K562 (cell line): ENCODE measurements at regions not wholly inside any gene's neighbourhood (a gene's known extent, or its start where the extent isn't known, plus 50 kb on each side); places are given as distances from the start of the nearest gene placed in this dataset.

ENCODE experiments used
- ATAC-seq: fragments of 200-7000 bp; cut with Tn5 transposase; 3 replicates; pipeline ENCODE4 v1.9.1; 2020; ENCODE audit warnings: moderate library complexity
- BruUV-seq: library from RNA; stranded (reverse); fragments of 400-500 nt; replicated peaks from 2 replicates; lab custom pipeline; 2021; lab: Mats Ljungman, UMichigan
- CTCF ChIA-PET: fragments of 300-600 bp; formaldehyde crosslinking; extraction: SDS; loops from one replicate; lab custom pipeline; 2021; ENCODE audit warnings: low intra/inter-chr PET ratio; lab: Yijun Ruan, JAX
- POLR2A ChIA-PET: fragments of 300-600, 350-650 bp; sonication (Branson Sonifier 250); formaldehyde crosslinking; extraction: SDS; loops from one replicate; lab custom pipeline; 2021; ENCODE audit warnings: antibody characterized with exemption, inconsistent platforms; lab: Yijun Ruan, JAX
- DNase-seq, 4 experiments: peaks; one replicate each; pipeline versions ENCODE4 v3.0.0 to v3.0.0-alpha.2; 2011 to 2018; ENCODE audit warnings: low spot score in 3 of 4, mixed read lengths in 3 of 4; ENCODE audit errors: extremely low read depth in 1 of 4
- FAIRE-seq: peaks from 2 replicates; lab custom pipeline; 2011; peaks lifted over from hg19 to GRCh38; lab: Jason Lieb, UNC
- H2AFZ ChIP-seq: 2 replicates; pipeline ENCODE4 v1.6.0; 2011; ENCODE audit warnings: low read depth, low read length, control low read depth, inconsistent platforms
- H3K27ac ChIP-seq: fragments of 200-600 bp; 3 replicates; pipeline ENCODE4 v1.8.0; 2011; ENCODE audit warnings: low read depth, mild to moderate bottlenecking, control low read depth, inconsistent platforms, low read length, moderate library complexity, mixed read lengths; ENCODE audit errors: extremely low read depth
- H3K27me3 ChIP-seq, 2 experiments: fragments of 300-600 bp in 1 of 2; 2 replicates in 1 of 2; 3 replicates in 1 of 2; pipeline versions ENCODE4 v1.6.0 to v1.8.0; 2011; ENCODE audit warnings: inconsistent platforms in 2 of 2, low read length in 2 of 2, mild to moderate bottlenecking in 1 of 2, mixed read lengths in 1 of 2, moderate library complexity in 1 of 2; ENCODE audit not compliant: control insufficient read depth in 2 of 2, insufficient read depth in 2 of 2
- H3K36me3 ChIP-seq: fragments of 300-600 bp; 3 replicates; pipeline ENCODE4 v1.8.0; 2011; ENCODE audit warnings: mild to moderate bottlenecking, low read length, inconsistent platforms; ENCODE audit not compliant: control insufficient read depth, insufficient read depth
- H3K4me1 ChIP-seq, 2 experiments: fragments of 200-600 bp in 1 of 2; replicated peaks in 1 of 2; 2 replicates in 1 of 2; 3 replicates in 1 of 2; pipeline versions ENCODE4 v1.5.1 to v1.8.0; 2011; ENCODE audit warnings: inconsistent platforms in 2 of 2, low read length in 2 of 2, mild to moderate bottlenecking in 1 of 2, mixed read lengths in 1 of 2, moderate library complexity in 1 of 2; ENCODE audit not compliant: control insufficient read depth in 2 of 2, insufficient read depth in 2 of 2
- H3K4me2 ChIP-seq: 2 replicates; pipeline ENCODE4 v1.6.1; 2011; ENCODE audit warnings: low read length, control low read depth, inconsistent platforms, mixed read lengths; ENCODE audit not compliant: insufficient read depth
- H3K4me3 ChIP-seq: fragments of 200-600 bp; sonication (generic), shearing (Covaris generic); 2 replicates; pipeline ENCODE4 v1.5.1; 2016; ENCODE audit warnings: control low read depth, inconsistent platforms
- H3K79me2 ChIP-seq: fragments of 200-600 bp; 3 replicates; pipeline ENCODE4 v1.8.0; 2011; ENCODE audit warnings: low read length, inconsistent platforms; ENCODE audit not compliant: control insufficient read depth, insufficient read depth
- H3K9ac ChIP-seq, 2 experiments: 2 replicates each; pipeline versions ENCODE4 v1.6.0 to v1.6.1; 2011; ENCODE audit warnings: low read depth in 2 of 2, low read length in 2 of 2, control low read depth in 1 of 2, inconsistent platforms in 1 of 2, mild to moderate bottlenecking in 1 of 2, mixed read lengths in 1 of 2; ENCODE audit not compliant: insufficient read depth in 1 of 2
- H3K9me1 ChIP-seq: one replicate; pipeline ENCODE4 v1.6.0; 2011; ENCODE audit warnings: inconsistent platforms, mild to moderate bottlenecking, low read length, moderate library complexity; ENCODE audit not compliant: control insufficient read depth, insufficient read depth
- H3K9me3 ChIP-seq: replicated peaks from 2 replicates; pipeline ENCODE4 v1.5.1; 2011; ENCODE audit warnings: low read depth, low read length, inconsistent platforms; ENCODE audit not compliant: control insufficient read depth, insufficient read depth
- H4K20me1 ChIP-seq: replicated peaks from 2 replicates; pipeline ENCODE4 v1.6.1; 2011; ENCODE audit warnings: low read length, inconsistent platforms, mixed read lengths; ENCODE audit not compliant: control insufficient read depth, insufficient read depth
- CUX1 ChIP-seq: fragments of 200-800 bp; sonication (Bioruptor generic); IDR thresholded peaks from 2 replicates; pipeline ENCODE4 v1.6.1; 2016; ENCODE audit warnings: missing genetic modification characterization, missing compliant biosample characterization
- KDM2B ChIP-seq: fragments of 250-450 bp; sonication (Bioruptor Pico); IDR thresholded peaks from 2 replicates; pipeline ENCODE4 v1.8.0; 2021; ENCODE audit warnings: mild to moderate bottlenecking, moderate library complexity
- KLF10 ChIP-seq: fragments of 250-450 bp; sonication (Bioruptor Pico); IDR thresholded peaks from 2 replicates; pipeline ENCODE4 v1.6.1; 2021; ENCODE audit warnings: matching md5 sums
- WGBS: fragments of 100-300 bp; shearing (Covaris generic); methylation state at CpG from one replicate; pipeline ENCODE4 v1.1.6; 2016; ENCODE audit warnings: low coverage, mixed read lengths; ENCODE audit not compliant: insufficient coverage; ENCODE audit errors: missing lambda C conversion rate; 5-methylcytosine and 5-hydroxymethylcytosine counted together
- in situ Hi-C: fragments of 300-500 bp; cut with MboI; formaldehyde crosslinking; loops from 4 replicates; pipeline ENCODE4 v1.15.0; 2018; ENCODE audit warnings: inconsistent platforms, mixed read lengths
- intact Hi-C: fragments of 100-400 bp; cut with micrococcal nuclease; formaldehyde crosslinking; loops from 2 replicates; pipeline ENCODE4 v1.14.2; 2022

- TF ChIP-seq CUX1 (CRISPR knock-in tag) = no peak
Observed at GRCh38 chr3:168722091-168722490, 626.4 kb upstream of the GOLIM4 start (continued).

DNA sequence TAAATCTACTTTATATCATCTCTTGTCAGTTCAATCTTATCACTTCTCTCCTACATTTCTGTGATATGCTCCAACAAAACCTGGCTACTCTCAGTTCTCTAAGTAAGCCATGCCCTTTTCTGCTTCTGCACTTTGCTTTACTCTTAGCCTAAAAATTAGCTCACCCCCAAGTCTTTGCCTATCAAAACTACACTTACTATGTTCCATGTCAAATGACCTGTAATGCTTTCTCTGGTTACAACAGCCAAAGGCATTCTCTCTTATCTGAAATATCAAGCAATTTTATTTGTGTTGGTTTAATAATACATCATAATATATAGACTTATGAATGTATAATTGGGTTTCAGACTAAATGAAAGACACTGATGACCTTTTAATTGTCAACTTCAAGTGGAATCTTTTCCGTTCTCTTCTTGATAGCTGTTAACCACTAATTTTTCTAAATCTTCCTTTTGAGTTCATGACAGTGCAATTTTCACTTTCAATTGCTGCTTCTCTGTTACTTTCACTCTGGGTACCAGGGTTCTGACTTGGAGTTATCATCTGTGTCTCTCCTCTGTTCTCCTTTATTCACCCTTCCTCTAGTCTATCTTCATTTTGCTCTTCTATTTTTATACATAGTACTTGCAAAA lies 619.0 kb upstream of the GOLIM4 start:
- no peaks in the 10 kb centered on the region for H4K20me1 ChIP-seq
- FAIRE-seq (no peak), ATAC-seq (no peak), DNase-seq (no peak)
- WGBS = 0% methylated on average over 1 of the region's 1 CpG
- no peak overlapping the region for H3K4me2 ChIP-seq
- no peak overlapping the region for H2AFZ ChIP-seq
- TF ChIP-seq KDM2B (CRISPR knock-in tag) (no peak), KLF10 (no peak)
- H3K27me3 ChIP-seq = no peaks in the 10 kb centered on the region
- ChIA-PET CTCF (no interaction called here), POLR2A (no interaction called here)
- H3K79me2 ChIP-seq = no peaks in the 10 kb centered on the region
- H3K4me1 ChIP-seq = no peaks in the 10 kb centered on the region
- no peak overlapping the region for H3K4me3 ChIP-seq
- H3K9me1 ChIP-seq = no peaks in the 10 kb centered on the region
- no peak overlapping the region for H3K27ac ChIP-seq
- no peaks in the 10 kb centered on the region; the same call in none of the 2 replicates for H3K9me3 ChIP-seq
- no peaks in the 10 kb centered on the region for H3K36me3 ChIP-seq
- in situ Hi-C loops = no loop called here
- intact Hi-C loops = no loop called here
- no TSS peak for BruUV-seq
- no peak overlapping the region for H3K9ac ChIP-seq
